Heart left ventricle (tissue), 13 donors: ENCODE measurements at regions not wholly inside any gene's neighbourhood (a gene's known extent, or its start where the extent isn't known, plus 50 kb on each side); places are given as distances from the start of the nearest gene placed in this dataset.

ENCODE experiments used
- POLR2A ChIP-seq, 2 donors: fragments of 450-650 bp; IDR thresholded peaks; one replicate each; pipeline ENCODE4 v1.6.1; 2017; ENCODE audit warnings: antibody characterized with exemption in 2 of 2, mild to moderate bottlenecking in 2 of 2, moderate library complexity in 2 of 2
- TF ChIP-seq, protein P1 (sequence below), 12 donors: fragments of 200-600 bp; sonication (generic) in 4 of 12; IDR thresholded peaks; one replicate each; pipeline versions ENCODE4 v1.5.0 to v1.8.0; 2018 to 2022; ENCODE audit warnings: antibody characterized with exemption in 12 of 12, mild to moderate bottlenecking in 5 of 12
- donor health status: ischemic (EF 13 %, LVEDD 7.1; RV severe dilation, severe dysfunction).
- donor health status: DM: no; HTN: yes; CAD: no.
- donor health status: DM: no; HTN: no; CAD: no.
- donor health status: ischemic (EF 25% LVEDD 6.9; RV normal size, moderate dysfunction).
- donor health status: ischemic (EF 25% LVEDD 5.7; RV mildly dilated, moderate dysfunction).
- donor health status: ischemic (EF 35%, LVEDD 5.7; RV mildly dilated, moderate dysfunction).
- donor health status: nonischemic (EF 11% LVEDD 7.7; RV severe dilation, severe dysfunction).
- donor health status: DM: yes; HTN: yes; CAD: no.
- donor health status: PGD.
- donor health status: ischemic (EF 29% LVEDD 5.4; RV normal size, mild dysfunction).
- donor health status: nonischemic (EF 23%, LVEDD 6.1; RV moderate dilation, normal function).

DNA sequence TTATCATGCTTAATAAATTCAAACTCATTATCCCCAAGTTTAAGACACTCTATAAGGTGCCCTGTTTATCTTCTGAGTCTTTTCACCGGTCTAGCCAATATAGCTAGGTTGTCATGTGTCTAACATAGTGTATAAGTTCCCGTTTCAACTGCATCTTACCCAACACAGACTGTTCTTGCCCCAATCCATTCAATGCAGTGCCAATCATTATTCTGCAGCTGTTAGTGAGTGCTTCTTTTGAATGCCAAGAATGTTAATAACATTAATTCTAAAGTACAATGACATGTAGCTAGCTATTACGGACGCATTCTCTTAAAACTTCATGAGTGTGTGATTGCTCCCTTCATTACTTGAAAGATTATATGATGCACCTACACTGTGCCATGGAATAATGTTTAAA lies 646.4 kb upstream of the NR2F2 start:
- TF ChIP-seq, protein P1, sequence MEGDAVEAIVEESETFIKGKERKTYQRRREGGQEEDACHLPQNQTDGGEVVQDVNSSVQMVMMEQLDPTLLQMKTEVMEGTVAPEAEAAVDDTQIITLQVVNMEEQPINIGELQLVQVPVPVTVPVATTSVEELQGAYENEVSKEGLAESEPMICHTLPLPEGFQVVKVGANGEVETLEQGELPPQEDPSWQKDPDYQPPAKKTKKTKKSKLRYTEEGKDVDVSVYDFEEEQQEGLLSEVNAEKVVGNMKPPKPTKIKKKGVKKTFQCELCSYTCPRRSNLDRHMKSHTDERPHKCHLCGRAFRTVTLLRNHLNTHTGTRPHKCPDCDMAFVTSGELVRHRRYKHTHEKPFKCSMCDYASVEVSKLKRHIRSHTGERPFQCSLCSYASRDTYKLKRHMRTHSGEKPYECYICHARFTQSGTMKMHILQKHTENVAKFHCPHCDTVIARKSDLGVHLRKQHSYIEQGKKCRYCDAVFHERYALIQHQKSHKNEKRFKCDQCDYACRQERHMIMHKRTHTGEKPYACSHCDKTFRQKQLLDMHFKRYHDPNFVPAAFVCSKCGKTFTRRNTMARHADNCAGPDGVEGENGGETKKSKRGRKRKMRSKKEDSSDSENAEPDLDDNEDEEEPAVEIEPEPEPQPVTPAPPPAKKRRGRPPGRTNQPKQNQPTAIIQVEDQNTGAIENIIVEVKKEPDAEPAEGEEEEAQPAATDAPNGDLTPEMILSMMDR (IDR thresholded peaks at IDR 0.05), result no peak
- TF ChIP-seq POLR2A (IDR thresholded peaks at IDR 0.05), result no peak
